ENCODE measurements at regions not wholly inside any gene's neighbourhood (a gene's known extent, or its start where the extent isn't known, plus 50 kb on each side); places are given as distances from the start of the nearest gene placed in this dataset.
"Not testable (repeated sequence)": the region's sequence is repeated elsewhere in the genome, so short reads cannot be mapped to it uniquely, and the experiment has no call there.

DNA sequence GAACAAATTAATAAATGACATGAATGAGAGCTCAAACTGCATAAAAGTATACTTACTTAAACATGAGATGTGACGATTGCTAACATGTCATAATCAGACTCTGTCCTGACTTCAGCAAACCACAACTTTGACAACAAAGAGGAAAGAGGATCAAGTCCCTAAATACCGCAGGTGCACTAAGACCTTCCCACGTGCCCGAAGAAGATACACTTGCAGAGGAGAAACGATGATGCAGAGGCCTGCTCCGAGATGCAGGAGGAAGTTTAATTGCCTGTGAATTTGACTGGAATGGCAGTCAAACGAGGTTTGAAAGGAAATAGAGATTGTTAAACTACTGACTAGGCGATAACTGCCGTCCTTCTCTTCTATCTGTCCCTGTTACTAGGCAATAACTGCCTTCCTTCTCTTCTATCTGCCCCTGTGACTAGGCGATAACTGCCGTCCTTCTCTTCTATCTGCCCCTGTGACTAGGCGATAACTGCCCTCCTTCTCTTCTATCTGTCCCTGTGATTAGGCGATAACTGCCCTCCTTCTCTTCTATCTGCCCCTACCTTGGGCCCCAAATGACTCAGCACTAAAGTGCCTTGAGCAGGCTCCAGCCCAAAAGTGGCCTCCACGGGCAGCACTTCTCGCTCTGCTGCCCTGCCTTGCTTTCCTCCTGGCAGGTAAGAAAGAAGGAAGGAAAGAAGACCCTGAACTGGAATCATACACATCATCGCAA lies 2226.0 kb upstream of the DEFB115 start:
- not testable (repeated sequence) for DNase-seq (ENCODE audit: low read depth in 3 of 3)

DNA sequence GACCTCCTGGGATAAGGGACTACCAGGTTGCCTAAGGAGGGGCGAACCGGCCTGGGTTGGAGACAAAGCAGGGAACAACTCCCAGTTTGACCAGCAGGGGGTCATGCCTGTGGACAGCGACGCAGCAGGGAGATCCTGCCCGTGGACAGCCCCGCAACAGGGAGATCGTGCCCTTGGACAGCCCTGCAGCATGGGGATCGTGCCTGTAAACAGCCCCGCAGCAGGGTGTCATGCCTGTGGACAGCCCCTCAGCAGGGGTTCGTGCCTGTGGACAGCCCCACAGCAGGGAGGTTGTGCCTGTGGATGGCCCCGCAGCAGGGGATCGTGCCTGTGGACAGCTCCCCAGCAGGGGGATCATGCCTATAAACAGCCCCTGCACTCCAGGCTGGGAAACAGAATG lies 2213.2 kb upstream of the DEFB115 start:
- not testable (repeated sequence) for DNase-seq (ENCODE audit: low read depth in 3 of 3)

DNA sequence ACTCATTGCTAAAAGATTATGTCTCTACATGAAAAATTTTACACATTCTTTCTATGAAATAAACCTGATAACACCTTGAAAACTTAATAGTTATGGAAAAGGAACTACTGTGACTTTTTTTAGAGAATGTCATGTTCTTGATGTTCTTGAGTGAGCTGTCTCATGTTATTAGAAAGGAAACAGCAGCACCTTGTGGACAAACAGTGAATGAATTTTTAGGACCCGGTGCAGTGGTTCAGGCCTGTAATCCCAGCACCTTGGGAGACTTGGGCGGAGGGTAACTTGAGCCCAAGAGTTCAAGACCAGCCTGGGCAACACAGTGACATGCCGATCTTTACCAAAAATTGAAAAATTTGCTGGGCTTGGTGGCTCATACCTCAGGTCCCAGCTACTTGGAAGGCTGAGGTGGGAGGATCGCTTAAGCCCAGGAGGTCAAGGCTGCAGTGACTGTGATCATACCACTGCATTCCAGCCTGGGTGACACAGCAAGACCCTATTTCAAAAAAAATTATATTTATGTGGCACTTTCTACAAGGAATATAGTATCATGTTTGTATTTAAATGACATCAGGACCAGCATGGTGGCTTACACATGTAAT lies 2207.4 kb upstream of the DEFB115 start:
- DNase-seq (ENCODE audit: low read depth in 3 of 3): not testable (repeated sequence)

DNA sequence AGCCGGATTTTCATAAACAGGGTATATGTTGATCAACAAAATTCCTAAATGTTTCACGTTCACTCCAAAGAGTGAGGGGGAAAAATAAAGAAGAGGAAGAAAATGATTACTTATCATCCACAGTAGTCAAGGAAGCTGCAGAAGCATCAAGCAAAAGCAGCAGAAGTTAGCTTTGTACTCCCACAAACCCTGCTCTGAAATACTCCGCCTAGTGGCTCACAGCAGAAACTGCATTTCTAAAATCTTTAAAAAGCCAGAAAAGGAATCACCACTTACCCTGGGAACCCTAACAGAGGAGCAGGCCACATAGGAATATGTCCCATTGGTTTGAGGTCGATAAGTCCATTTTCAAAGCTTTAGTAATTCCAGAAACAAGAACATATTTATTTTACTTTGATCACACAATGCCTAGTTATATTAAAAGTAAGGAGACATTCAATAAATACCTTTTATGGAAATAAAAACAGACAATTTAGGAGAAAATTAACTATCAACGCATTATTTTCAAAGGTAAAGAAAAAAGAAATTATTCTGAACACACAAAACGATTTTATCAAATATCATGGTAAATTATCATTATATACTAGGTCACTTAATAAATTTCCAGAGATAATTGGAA lies 2199.5 kb upstream of the DEFB115 start:
- DNase-seq (ENCODE audit: low read depth in 3 of 3): not testable (repeated sequence)

DNA sequence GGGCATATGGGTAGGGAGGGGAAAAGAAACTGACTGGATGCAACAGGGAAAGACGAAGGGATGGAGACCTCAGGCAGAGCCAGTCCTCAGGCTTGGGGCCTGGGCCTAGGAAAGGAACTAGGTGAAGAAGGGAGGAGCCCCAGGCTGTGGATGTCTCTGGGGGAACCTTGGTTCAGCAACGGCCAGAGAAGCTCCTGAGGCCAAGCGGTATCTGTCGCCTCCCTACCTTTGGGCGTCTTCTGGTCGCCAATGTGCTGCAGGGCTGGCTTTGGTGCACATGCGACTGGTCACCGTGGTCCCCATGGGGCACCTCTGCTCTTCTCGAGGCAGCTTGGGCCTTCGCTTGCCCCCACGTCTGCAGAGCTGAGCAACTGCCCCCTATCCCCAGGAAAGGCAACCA lies 2195.0 kb upstream of the DEFB115 start:
- DNase-seq (ENCODE audit: low read depth in 3 of 3): not testable (repeated sequence)

DNA sequence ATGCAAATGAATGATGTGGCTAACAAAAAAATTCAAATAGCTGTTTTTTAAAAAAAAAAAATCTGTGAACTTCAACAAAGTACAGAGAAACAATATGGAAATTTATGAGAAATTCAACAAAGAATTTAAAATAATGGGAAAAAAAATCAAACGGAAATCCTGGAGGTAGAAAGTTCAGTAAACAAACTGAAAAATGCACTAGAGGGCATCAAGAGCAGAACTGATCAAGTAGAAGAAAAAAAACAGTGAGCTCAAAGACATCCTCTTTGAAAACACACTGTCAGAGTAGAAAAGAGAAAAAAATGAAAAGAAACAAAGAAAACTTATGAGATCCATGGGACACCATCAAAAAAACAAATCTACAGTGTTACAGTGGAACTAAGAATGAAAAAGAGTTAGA lies 2191.1 kb upstream of the DEFB115 start:
- not testable (repeated sequence) for DNase-seq (ENCODE audit: low read depth in 3 of 3)

DNA sequence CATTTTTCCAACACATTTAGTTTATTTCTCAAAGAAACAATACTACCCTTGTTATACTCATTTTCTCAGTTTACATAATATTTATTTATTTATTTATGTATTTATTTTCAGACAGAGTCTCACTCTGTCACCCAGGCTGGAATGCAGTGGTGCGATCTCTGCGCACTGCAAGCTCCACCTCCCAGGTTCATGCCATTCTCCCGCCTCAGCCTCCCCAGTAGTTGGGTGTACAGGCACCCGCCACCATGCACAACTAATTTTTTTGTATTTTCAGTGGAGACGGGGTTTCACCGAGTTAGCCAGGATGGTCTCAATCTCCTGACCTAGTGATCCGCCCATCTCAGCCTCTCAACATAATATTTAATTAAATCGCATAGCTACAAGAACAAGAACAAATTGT lies 2183.8 kb upstream of the DEFB115 start:
- DNase-seq (ENCODE audit: low read depth in 3 of 3): not testable (repeated sequence)

DNA sequence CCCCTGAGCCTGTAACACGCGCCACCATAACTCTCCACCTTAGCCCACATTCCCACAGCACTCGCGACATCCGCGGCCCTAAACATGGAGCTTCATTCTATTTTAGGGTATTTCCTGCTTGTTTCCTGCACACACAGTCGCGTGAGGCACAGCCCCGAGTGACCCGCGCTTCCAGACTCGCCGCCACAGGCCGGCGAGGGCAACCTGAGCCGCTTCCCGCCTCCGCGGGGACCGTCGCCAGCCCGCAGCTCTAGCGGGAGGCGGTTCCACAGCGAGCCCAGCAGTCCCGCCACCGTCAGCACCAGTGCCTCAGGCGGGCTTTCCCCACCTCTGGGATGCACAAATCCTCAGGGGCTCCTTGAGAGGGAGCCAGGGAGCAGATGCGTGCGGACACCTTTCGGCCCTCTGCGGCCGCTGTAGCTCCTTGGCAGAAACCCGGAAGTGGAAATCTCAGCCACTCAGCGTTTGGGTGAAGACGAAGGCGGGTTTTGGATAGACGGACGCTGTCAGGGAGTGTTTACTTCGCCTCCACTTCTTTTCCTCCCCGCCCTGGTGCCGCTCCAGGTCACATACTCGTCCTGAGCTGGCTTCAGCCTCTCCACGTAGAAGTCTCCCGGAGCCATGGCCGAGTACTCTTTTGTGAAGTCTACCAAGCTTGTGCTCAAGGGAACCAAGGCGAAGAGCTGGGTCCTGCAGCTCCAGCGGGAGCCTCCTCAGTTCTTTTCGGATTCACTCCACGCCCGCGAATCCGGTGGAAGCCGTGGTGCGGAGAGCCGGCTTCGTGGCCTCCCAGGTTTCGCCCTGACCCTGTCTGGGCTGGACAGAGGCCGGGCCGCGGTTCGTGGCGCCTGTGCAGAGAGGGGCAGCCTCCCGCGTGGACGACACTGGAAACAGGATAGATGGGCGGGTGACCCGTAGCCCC lies 2177.4 kb upstream of the DEFB115 start:
- DNase-seq (ENCODE audit: low read depth in 3 of 3): peak in 1 of 3 donors; percentile 23

DNA sequence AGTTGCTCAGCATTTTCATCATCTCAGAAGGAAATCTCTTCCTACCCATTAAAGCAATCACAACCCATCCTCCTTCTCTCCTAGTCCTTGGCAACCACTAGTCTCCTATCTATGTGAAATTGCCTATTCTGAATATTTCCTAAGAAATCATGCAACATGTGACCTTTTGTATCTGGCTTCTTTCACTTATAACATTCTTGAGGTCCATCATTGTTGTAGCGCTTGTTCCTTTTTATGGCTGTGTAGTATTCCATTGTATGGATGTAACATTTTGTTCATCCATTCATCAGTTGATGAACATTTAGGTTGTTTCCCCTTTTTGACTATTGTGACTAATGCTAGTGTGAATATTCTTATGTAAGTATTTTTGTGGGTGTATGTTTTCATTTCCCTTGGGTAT lies 2175.8 kb upstream of the DEFB115 start:
- DNase-seq (ENCODE audit: low read depth in 3 of 3): not testable (repeated sequence)

DNA sequence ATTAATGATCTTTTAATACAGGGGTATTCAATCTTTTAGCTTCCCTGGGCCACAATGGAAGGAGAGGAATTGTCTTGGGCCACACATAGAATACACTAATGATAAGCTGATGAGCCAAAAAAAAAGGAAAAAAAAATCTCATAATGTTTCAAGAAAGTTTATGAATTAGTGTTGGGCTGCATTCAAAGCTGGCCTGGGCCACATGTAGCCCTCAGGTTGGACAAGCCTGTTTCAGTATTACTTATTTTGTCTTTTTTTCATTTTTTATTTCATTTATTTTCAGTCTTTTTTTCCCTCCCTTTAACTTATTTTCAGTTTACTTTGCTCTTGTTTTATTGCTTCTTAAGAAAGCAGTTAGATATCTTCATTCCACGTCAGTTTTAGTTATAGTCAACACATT lies 2171.8 kb upstream of the DEFB115 start:
- DNase-seq (ENCODE audit: low read depth in 3 of 3): no peak

DNA sequence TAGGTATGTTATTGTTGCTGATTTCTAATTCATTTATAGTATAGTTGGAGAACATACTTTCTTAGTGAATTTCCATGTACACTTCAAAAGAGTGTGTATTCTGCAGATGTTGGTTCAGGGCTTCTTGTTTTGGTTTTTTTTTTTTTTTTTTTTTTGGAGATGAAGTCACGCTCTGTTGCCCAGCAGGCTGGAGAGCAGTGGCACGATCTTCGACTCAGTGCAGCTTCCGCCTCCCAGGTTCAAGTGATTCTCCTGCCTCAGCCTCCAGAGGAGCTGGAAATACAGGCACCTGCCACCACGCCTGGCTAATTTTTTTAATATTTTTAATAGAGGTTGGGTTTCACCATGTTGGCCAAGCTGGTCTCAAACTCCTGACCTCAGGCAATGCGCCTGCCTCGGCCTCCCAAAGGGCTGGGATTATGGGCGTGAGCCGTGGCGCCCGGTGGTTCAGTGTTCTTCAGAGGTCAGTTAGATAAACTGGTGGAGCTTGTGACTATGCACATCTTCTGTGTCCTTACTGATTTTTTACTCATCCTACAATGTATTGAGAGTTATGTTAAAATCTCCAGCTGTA lies 2171.2 kb upstream of the DEFB115 start:
- DNase-seq (ENCODE audit: low read depth in 3 of 3): not testable (repeated sequence)

DNA sequence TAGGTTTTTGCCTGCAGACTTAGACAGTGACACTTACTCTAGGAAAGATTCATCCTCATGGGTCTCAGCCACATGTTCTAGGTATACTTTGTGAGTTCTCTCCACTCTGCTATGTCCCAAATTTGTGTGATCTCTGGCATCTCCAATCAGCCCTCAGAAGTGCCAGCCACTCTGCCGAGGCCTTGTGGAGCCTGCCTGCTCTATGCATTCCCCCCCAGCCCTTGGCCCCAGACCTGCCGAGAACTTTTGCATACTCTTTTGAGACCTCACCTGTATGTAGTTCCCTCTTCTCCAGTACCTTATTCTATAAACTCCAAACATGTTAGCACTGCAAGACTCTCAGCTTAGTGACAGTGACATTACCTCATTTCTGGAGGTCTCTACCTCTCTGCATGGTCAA lies 2170.5 kb upstream of the DEFB115 start:
- no peak for DNase-seq (ENCODE audit: low read depth in 3 of 3)

DNA sequence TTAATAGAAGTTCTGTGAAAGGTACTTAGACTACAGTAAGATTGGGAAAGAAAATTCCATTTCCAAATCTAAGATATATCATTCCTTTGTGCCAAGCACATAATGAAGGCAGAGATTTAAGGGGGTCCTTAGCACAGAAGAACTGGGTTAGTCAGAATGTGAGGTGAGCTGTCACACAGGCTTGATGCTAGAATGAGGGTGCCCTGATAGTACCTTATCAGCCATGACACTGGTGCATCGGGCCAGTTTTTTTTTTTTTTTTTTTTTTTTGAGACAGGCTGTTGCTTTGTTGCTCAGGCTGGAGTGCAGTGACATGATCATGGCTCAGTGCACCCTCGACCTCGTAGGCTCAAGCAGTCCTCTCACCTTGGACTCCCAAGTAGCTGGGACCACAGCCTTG lies 2169.6 kb upstream of the DEFB115 start:
- not testable (repeated sequence) for DNase-seq (ENCODE audit: low read depth in 3 of 3)

DNA sequence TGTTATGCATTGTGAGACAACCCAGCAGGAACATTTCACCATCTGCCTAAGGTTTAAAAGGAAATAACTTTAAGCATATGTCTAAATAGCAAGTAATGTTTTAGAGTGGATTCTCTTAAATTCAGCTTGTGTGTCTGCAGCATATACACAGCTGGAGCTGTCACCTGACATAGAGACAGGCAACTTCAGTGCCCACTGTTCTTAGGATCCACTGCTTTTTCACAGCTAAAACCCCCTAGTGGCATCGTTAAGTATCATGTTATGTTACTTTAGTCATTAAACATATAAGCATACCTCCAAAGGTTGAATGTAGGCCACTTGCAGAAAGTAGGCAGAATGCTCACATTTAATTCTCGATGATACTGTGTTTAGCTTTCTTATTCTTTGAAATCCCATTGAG lies 2169.0 kb upstream of the DEFB115 start:
- not testable (repeated sequence) for DNase-seq (ENCODE audit: low read depth in 3 of 3)

DNA sequence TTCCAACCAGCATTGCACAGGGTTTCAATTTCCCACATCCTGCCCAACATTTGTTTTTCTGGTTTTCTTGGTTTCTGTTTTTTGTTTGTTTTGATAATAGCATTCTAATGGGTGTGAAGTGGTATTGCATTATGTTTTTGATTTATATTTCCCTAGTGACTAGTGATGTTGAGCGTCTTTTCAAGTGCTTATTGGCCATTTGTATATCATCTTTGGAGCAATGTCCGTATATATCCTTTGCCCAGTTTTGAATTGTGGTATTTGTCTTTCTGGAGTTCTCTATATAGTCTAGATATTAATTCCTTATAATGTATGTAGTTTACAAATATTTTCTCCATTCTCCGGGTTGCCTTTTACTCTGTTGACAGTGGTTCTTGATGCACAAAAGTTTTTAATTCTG lies 2168.1 kb upstream of the DEFB115 start:
- not testable (repeated sequence) for DNase-seq (ENCODE audit: low read depth in 3 of 3)

DNA sequence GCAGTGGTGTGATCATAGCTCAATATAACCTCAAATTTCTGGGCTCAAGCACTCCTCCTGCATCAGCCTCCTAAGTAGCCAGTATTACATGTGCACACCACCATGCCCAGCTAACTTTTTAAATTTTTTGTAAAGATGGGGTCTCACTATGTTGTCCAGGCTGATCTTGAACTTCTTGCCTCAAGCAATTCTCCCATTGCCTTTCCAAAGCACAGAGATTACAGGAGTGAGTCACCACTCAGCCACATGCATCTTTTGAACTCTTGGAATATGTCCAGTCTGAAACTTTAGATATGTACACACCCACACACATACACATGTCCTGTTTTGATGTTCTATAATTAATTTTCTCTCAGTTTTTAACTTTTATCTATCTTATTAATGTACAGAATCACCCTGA lies 2163.5 kb upstream of the DEFB115 start:
- not testable (repeated sequence) for DNase-seq (ENCODE audit: low read depth in 3 of 3)

DNA sequence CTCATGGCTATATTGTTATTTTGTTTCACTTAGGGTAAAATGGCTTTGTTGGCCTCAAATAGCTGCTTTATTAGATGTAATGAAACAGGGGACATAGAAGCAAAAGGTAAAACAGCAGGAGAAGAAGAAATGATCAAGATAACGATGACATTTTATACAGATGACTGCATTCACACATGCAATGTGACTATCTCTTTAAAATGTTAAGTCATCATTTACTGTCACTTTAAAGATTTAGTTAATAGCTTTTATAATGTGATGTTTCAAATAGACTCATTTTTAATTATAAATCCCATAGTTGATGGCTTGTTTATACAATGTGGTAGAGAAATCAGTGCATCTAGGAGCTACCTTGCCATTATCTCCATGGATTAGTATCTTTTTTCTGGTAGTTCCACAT lies 2160.8 kb upstream of the DEFB115 start:
- not testable (repeated sequence) for DNase-seq (ENCODE audit: low read depth in 3 of 3)

DNA sequence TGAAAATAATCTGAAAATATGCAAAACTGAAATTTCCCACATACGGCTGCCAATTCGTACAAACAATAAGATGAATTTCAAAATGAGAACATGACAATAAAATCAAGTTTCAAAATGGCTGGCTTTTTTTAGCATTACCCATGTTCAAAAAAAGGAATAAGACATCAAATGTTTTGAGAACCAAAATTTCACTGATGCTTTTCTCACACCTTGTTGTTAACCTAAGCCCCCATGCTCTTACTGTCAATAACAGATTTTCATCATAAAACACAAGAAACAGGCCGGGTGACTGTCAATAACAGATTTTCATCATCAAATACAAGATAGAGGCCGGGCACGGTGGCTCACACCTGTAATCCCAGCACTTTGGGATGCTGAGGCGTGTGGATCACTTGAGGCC lies 2149.6 kb upstream of the DEFB115 start:
- not testable (repeated sequence) for DNase-seq (ENCODE audit: low read depth in 3 of 3)

DNA sequence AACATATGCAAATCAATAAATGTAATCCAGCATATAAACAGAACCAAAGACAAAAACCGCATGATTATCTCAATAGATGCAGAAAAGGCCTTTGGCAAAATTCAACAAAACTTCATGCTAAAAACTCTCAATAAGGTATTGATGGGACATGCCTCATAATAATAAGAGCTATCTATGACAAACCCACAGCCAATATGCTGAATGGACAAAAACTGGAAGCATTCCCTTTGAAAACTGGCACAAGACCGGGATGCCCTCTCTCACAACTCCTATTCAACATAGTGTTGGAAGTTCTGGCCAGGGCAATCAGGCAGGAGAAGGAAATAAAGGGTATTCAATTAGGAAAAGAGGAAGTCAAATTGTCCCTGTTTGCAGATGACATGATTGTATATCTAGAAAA lies 2148.1 kb upstream of the DEFB115 start:
- DNase-seq (ENCODE audit: low read depth in 3 of 3): not testable (repeated sequence)

DNA sequence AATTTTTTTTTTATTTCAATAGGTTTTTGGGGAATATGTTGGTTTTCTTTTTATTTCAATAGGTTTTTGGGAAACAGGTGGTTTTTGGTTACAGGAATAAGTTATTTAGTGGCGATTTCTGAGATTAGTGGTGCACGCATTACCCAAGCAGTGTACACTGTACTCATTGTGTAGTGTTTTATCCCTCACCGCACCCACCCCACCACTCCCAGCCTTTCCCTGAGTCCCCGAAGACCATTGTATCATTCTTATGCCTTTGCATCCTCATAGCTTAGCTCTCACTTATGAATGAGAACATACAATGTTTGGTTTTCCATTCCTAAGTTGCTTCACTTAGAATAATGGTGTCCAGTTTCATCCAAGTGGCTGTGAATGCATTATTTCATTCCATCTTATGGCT lies 2142.4 kb upstream of the DEFB115 start:
- not testable (repeated sequence) for DNase-seq (ENCODE audit: low read depth in 3 of 3)

DNA sequence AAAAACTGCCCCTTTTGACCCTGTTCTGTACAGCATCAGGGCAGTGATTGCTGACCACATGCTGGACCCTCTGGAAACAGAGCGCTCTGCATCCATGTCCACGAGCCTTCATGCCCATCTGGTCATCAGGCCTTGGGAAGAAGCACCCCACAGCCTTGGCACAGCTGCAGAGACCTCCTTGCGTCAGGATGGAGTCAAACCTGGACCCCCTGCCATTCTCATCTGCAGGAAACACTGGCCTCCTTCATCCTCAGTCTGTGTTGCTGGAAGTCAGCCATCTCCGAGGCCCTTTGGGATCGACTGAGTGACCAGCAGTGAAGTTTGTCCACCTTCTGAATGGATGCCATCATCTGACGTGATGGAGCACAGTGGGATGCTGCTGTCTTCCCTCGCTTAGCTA lies 2138.3 kb upstream of the DEFB115 start:
- no peak for DNase-seq (ENCODE audit: low read depth in 3 of 3)

DNA sequence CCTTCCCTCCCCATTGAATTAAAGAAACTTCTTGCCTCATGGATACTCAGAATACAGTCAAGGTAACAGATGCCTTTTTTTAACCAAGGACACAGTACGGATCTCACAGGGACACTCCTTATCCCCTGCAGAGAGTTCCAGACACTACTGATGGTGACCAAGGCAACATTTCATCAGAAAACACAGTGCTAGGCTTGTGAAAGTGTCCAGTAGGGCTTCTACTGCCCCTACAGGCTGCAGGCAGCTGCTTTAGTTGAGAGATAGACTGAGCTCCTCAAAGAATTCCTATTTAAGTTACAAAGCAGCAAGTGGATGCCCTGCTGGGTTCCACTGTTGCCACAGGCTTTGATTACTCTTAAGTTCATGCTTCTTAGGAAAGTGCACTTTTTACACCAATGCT lies 2137.8 kb upstream of the DEFB115 start:
- DNase-seq (ENCODE audit: low read depth in 3 of 3): not testable (repeated sequence)
